Activated T-cell treated with anti-CD3 and anti-CD28 coated beads, Interleukin-2, amount 50 U/mL, for 4 hours (primary cell): ENCODE measurements at regions not wholly inside any gene's neighbourhood (a gene's known extent, or its start where the extent isn't known, plus 50 kb on each side); places are given as distances from the start of the nearest gene placed in this dataset.

Experiments used
- ATAC-seq, 2 donors: fragments of 200-7000 bp; cut with Tn5 transposase; one replicate each; pipeline ENCODE4 v1.10.0; 2021
- DNase-seq: peaks from one replicate; pipeline ENCODE4 v3.0.0-alpha.2; 2020
- H3K27me3 Mint-ChIP-seq: one replicate; pipeline ENCODE4 v1.8.0; 2021; ENCODE audit warnings: low read depth, mixed read lengths
- H3K36me3 Mint-ChIP-seq: one replicate; pipeline ENCODE4 v1.8.0; 2022; ENCODE audit warnings: mixed read lengths; ENCODE audit not compliant: insufficient read depth
- H3K4me1 Mint-ChIP-seq: one replicate; pipeline ENCODE4 v1.8.0; 2021; ENCODE audit warnings: low read depth, mixed read lengths
- H3K4me3 Mint-ChIP-seq: one replicate; pipeline ENCODE4 v1.8.0; 2021; ENCODE audit warnings: mild to moderate bottlenecking, moderate library complexity, mixed read lengths
- H3K9me3 Mint-ChIP-seq: one replicate; pipeline ENCODE4 v1.8.0; 2021; ENCODE audit warnings: mixed read lengths

- Mint-ChIP-seq H3K4me1 (no peaks in the 10 kb centered on the region), H3K27me3 (peaks cover 19% of the 10 kb centered on the region), H3K4me3 (no peak overlapping the region), H3K9me3 (no peaks in the 10 kb centered on the region), H3K36me3 (no peaks in the 10 kb centered on the region)
- ATAC-seq (no peak), DNase-seq (no peak)
Observed at GRCh38 chr1:168782559-168783116, 53.6 kb upstream of the DPT start.

GRCh38 chr1:168783458-168784210 lies 54.6 kb upstream of the DPT start:
- Mint-ChIP-seq H3K27me3 (peaks cover 19% of the 10 kb centered on the region), H3K4me3 (no peak overlapping the region), H3K36me3 (no peaks in the 10 kb centered on the region), H3K4me1 (no peaks in the 10 kb centered on the region), H3K9me3 (no peaks in the 10 kb centered on the region)
- no peak for DNase-seq
- no peak for ATAC-seq

GRCh38 chr1:168786476-168787330 lies 57.7 kb upstream of the DPT start:
- Mint-ChIP-seq H3K36me3 (no peaks in the 10 kb centered on the region), H3K4me3 (no peak overlapping the region), H3K27me3 (peaks cover 18% of the 10 kb centered on the region), H3K9me3 (no peaks in the 10 kb centered on the region), H3K4me1 (no peaks in the 10 kb centered on the region)
- no peak for DNase-seq
- no peak for ATAC-seq

GRCh38 chr1:168788258-168788657 lies 59.3 kb upstream of the DPT start:
- DNase-seq (no peak), ATAC-seq (no peak)
- Mint-ChIP-seq H3K9me3 (no peaks in the 10 kb centered on the region), H3K4me1 (no peaks in the 10 kb centered on the region), H3K27me3 (peaks cover 19% of the 10 kb centered on the region), H3K4me3 (no peak overlapping the region), H3K36me3 (no peaks in the 10 kb centered on the region)

GRCh38 chr1:168789501-168789900 lies 60.5 kb upstream of the DPT start:
- Mint-ChIP-seq H3K4me1 (no peaks in the 10 kb centered on the region), H3K36me3 (no peaks in the 10 kb centered on the region), H3K27me3 (peaks cover 12% of the 10 kb centered on the region), H3K9me3 (no peaks in the 10 kb centered on the region), H3K4me3 (no peak overlapping the region)
- no peak for DNase-seq
- ATAC-seq, result no peak

- H3K9me3 Mint-ChIP-seq, result no peaks in the 10 kb centered on the region
- no peaks in the 10 kb centered on the region for H3K4me1 Mint-ChIP-seq
- H3K36me3 Mint-ChIP-seq, result no peaks in the 10 kb centered on the region
- H3K4me3 Mint-ChIP-seq, result no peak overlapping the region
- ATAC-seq (no peak), DNase-seq (no peak)
- peaks cover 10% of the 10 kb centered on the region for H3K27me3 Mint-ChIP-seq
Observed at GRCh38 chr1:168792142-168792541, 63.1 kb upstream of the DPT start.

- H3K36me3 Mint-ChIP-seq, result no peaks in the 10 kb centered on the region
- ATAC-seq, result no peak
- no peak overlapping the region for H3K4me3 Mint-ChIP-seq
Observed at GRCh38 chr1:168792592-168793125, 63.7 kb upstream of the DPT start.

GRCh38 chr1:168794057-168794456 lies 65.1 kb upstream of the DPT start:
- Mint-ChIP-seq H3K4me1 (no peaks in the 10 kb centered on the region), H3K9me3 (no peaks in the 10 kb centered on the region), H3K4me3 (no peak overlapping the region), H3K36me3 (no peaks in the 10 kb centered on the region), H3K27me3 (peaks cover 8% of the 10 kb centered on the region)
- ATAC-seq, result no peak
- no peak for DNase-seq

More at GRCh38 chr1:168792592-168793125, 63.7 kb upstream of the DPT start:
- no peak for DNase-seq
- Mint-ChIP-seq H3K4me1 (no peaks in the 10 kb centered on the region), H3K27me3 (peaks cover 10% of the 10 kb centered on the region), H3K9me3 (no peaks in the 10 kb centered on the region)

- Mint-ChIP-seq H3K9me3 (no peaks in the 10 kb centered on the region), H3K4me1 (no peaks in the 10 kb centered on the region), H3K4me3 (no peak overlapping the region), H3K36me3 (no peaks in the 10 kb centered on the region), H3K27me3 (peaks cover 8% of the 10 kb centered on the region)
- no peak for ATAC-seq
- no peak for DNase-seq
Observed at GRCh38 chr1:168795681-168796080, 66.7 kb upstream of the DPT start.

GRCh38 chr1:168799927-168800605 lies 71.1 kb upstream of the DPT start:
- Mint-ChIP-seq H3K36me3 (no peaks in the 10 kb centered on the region), H3K4me1 (no peaks in the 10 kb centered on the region), H3K27me3 (no peaks in the 10 kb centered on the region), H3K4me3 (no peak overlapping the region), H3K9me3 (no peaks in the 10 kb centered on the region)
- ATAC-seq (no peak), DNase-seq (no peak)

- Mint-ChIP-seq H3K36me3 (no peaks in the 10 kb centered on the region), H3K9me3 (no peaks in the 10 kb centered on the region), H3K27me3 (peaks cover under 1% of the 10 kb centered on the region), H3K4me1 (no peaks in the 10 kb centered on the region), H3K4me3 (no peak overlapping the region)
- no peak for ATAC-seq
- DNase-seq, result no peak
Observed at GRCh38 chr1:168801032-168801745, 72.2 kb upstream of the DPT start.

GRCh38 chr1:168803806-168804510 lies 75.0 kb upstream of the DPT start:
- peaks cover 4% of the 10 kb centered on the region for H3K27me3 Mint-ChIP-seq
- no peaks in the 10 kb centered on the region for H3K9me3 Mint-ChIP-seq
- H3K4me1 Mint-ChIP-seq, result no peaks in the 10 kb centered on the region
- H3K36me3 Mint-ChIP-seq, result no peaks in the 10 kb centered on the region
- DNase-seq (no peak), ATAC-seq (no peak)
- no peak overlapping the region for H3K4me3 Mint-ChIP-seq

GRCh38 chr1:168806952-168807351 lies 77.9 kb upstream of the DPT start:
- no peaks in the 10 kb centered on the region for H3K9me3 Mint-ChIP-seq
- no peaks in the 10 kb centered on the region for H3K36me3 Mint-ChIP-seq
- no peaks in the 10 kb centered on the region for H3K4me1 Mint-ChIP-seq
- no peak overlapping the region for H3K4me3 Mint-ChIP-seq
- ATAC-seq, result no peak
- peaks cover 4% of the 10 kb centered on the region for H3K27me3 Mint-ChIP-seq
- DNase-seq, result no peak
